Inferior parietal cortex (tissue), 1 donor: ENCODE measurements at regions not wholly inside any gene's neighbourhood (a gene's known extent, or its start where the extent isn't known, plus 50 kb on each side); places are given as distances from the start of the nearest gene placed in this dataset.

Experiments
- DNase-seq: peaks from one replicate; pipeline ENCODE4 v3.0.0-alpha.2; 2016; ENCODE audit errors: extremely low spot score

DNA sequence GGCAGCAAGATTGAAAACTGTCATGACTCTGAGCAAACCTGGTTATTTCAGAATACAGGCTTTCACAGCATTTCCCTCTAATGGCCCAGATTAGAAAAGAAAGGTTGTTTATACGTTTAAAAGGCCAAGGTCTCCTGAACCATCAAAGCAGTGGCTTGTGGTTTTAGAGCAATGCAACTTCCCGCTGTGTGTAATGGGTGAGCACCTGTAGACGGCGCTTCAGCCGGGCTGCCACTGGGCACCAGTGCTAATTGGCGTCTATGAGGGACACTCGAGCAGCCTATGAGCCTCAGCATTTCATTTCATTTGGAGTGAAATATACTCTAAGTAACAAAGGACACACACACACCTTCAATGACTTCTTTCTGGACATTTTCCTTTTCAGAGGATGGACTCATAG, 671.0 kb upstream of the FZD8 start:
- no peak for DNase-seq

DNA sequence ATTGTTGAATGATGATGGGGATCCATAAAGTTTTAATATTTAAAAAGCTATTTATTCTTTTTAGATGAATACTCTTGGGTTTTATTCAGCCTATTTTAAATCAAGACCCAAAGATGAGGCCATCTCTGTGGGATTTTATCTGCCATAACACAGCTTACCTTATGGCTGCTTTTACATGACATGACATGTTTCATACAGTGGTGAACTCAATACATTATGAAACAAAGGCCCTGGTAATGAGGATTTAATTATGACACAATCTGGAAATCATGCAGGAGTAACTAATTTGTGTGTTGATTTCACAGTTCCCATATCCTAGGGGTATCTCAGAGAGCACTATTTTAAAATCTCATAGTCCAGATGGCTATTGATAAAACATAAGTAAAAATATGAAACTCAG, 661.8 kb upstream of the FZD8 start:
- no peak for DNase-seq

DNA sequence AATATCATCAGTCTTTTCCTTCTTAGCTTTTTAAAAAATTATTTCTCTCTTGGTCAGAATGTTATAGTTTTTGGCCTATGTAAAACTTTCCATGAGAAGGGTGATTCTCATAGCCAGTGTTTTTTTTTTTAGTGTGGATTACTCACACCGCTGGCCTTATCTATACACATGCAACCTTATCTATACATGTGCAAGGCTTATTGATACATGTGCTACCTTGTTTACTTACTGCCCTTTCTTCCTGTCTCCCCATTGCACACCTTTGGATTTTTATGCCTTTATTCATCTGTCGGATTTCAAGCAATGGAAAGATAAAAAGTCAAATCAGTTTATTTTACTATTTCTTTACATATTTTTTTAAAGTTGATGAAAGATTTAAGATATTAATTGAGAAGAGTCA, 660.0 kb upstream of the FZD8 start:
- no peak for DNase-seq

DNA sequence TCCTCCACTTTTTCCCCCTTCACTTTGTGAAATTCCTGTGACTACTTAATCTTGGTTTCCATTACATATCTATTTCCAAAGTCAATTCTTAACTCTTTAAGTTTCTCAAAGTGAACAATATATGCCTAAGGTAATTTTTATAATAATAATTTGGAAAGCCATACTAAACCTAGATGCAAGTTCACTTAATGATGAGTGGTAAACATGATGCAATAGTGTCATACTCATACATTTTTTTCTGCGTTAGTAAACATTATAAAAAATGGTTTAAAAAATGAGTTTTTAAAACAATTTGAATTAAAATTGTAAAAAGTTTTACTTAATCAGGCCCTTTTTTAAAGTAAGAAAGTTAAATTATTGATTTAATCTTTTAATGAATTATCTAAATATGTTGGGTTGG, 659.4 kb upstream of the FZD8 start:
- DNase-seq = no peak

DNA sequence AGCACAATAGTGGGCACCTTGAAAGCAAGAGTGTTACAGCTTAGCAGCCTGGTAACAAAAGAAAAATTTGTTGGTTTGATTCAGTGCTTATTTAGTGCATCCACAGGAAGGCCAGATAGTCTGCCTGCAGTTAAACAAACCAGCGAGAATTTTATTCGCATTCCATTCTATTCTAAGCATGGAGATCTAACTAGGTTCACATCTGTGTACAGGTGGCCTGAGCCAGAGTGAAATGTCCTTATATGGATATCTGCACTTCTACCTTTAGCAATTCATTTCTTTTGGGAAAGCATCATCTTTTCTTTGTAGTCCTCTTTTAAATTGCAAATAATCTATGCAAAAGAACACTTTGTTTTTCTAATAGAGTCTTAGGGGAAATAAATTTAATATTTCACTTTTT, 659.0 kb upstream of the FZD8 start:
- no peak for DNase-seq

DNA sequence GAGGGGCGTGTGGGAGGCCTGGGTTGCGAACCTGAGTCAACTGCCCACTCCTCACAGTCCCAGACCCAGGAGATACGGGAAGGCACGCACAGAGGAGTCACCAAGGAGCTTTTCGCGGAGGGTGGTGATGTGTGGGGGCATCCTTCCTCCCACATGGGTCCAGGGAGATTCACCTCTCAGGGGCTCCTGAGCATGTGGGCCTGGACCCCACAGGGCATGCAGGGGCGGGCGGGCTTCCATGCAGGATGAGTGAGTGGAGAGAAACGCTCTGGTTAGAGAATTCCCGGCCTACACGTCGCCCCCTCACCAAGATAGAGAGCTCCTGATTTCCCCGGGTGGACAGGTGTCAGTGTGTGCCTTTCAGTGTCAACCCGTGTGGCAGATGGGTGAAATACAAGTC, 641.7 kb upstream of the FZD8 start:
- DNase-seq = no peak

DNA sequence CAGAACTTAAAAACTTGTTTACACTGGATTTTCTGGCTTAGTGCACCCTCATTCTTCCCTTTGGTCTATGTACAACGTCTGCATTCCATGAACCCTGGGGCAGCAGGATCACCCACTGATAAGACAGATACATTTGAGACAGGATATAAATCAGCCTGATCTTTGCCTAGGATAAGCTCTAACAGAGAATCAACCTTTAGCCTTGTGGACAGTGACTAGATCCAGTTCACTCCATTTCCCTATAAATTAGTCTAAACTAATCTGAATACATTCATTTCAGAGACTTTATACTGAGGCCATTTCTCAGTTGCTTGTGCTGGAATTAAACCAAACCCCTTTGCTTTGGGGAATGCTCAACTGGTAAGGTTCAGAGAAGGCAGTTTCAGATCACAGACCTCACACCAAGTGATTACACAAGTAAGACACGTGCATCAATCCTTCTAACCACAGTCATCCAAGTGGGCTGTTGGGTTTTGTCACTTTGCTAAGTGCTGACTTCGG, 639.8 kb upstream of the FZD8 start:
- DNase-seq = no peak

DNA sequence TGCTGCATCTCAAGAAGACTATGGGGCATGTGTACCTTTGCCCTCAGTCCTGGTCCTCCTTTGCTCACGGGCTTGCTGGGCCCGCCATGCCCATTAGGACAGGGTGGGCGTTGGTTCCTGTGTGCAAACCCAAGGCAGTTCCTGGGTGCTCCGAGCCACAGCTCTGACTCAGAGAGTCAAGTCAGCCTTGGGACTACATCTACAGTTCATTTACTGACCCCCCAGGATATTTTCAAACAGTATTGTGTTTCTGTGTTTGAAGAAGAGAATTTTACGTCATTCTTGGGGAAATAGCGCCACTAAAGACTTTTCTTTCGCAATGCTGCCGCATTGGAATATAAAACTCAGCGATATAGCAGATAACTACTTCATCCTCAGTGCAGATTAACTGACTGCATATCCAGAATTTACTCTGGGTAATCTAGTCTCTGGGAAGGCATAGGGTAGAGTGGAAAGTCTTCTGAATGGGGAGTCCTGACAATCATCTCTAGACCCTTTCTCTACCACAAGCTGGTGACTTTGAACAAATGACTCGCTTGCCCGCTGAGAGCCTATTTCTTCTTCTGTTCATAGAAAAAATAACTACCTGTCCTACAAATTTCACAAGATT, 638.9 kb upstream of the FZD8 start:
- no peak for DNase-seq

- DNase-seq = no peak
Observed at GRCh38 chr10:36280321-36280741, 638.2 kb upstream of the FZD8 start.

GRCh38 chr10:36278176-36278575, 636.1 kb upstream of the FZD8 start:
- DNase-seq = no peak

GRCh38 chr10:36277459-36277858, 635.4 kb upstream of the FZD8 start:
- no peak for DNase-seq

- DNase-seq = no peak
Observed at GRCh38 chr10:36271627-36272340, 629.7 kb upstream of the FZD8 start.

GRCh38 chr10:36269222-36269621, 627.1 kb upstream of the FZD8 start:
- DNase-seq = no peak

GRCh38 chr10:36266923-36267322, 624.8 kb upstream of the FZD8 start:
- DNase-seq = no peak

DNA sequence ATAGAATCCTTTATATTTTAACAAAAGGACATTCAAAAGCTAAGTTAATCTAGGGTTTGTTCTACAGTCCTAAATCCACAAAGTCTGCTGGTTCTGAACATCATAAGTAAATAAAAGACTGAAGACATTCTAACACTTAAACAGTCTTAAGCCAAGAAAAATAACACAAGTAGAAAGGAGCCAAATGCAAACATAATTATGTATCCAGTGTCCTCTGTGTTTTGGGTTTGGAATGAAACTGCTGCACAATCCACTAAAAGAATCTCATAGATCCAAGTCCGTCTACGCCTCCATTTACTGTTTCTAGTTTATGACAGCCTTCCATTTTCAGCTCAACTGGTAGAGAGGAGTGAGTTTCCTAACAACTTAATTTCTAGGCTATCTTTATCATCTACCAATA, 623.6 kb upstream of the FZD8 start:
- DNase-seq = no peak

DNA sequence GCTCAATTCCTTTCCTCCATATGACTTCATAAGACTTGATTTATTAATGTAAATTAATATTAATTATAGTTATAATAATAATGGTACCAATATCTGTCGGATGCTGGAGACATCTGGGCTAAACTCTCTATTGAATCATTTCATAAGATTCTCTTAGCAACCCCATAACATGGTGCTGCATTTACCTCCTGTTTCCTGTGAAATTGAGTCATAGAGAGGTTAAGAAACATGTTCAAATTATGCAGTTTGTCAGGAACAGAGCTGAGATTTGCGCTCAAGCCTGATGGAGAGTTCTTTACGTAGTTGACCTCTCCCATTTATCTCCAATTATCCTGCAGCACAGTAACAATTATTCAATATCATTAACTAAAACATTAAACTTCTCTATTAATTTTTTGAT, 621.8 kb upstream of the FZD8 start:
- DNase-seq = no peak

- no peak for DNase-seq
Observed at GRCh38 chr10:36256948-36257356, 614.9 kb upstream of the FZD8 start.

DNA sequence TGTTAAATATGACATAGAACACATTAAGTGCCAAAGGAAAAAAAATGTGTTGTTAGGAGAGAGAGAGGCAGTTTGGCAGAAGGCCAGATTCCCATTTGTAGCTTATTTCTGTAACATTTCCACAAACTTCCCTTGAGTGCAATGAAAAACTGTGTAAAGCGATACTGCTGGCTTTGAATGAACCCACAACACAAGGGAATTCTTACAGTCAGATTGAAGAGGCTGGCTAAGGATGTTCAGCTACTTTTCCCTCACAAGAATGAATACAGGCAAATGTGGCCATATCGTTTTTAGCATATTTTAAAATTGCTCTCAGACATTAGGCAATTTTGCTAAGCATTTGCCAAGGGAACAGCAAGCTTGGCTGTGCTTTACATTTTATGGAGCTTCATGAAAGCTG, 614.1 kb upstream of the FZD8 start:
- no peak for DNase-seq

DNA sequence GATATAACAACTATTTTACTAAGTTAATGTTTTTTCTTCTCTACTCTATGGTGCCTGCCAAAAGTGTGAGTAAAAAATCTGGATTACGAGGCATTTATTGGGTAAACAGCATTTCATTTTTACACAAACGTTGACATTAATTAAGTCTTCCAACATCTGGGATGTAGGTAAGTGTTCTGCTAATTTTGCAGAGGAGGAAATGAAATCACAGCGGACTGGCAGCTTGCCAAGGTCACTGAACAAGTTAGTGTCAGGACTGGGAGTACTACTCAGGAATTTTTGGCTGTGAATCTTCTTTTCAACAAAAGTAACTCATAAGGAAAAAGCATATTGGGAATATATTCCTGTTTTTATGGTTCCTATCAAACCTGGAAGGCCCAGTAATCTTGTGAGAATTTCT, 612.1 kb upstream of the FZD8 start:
- no peak for DNase-seq

GRCh38 chr10:36253731-36254130, 611.6 kb upstream of the FZD8 start:
- DNase-seq = no peak

- DNase-seq = no peak
Observed at GRCh38 chr10:36251068-36251467, 609.0 kb upstream of the FZD8 start.

DNA sequence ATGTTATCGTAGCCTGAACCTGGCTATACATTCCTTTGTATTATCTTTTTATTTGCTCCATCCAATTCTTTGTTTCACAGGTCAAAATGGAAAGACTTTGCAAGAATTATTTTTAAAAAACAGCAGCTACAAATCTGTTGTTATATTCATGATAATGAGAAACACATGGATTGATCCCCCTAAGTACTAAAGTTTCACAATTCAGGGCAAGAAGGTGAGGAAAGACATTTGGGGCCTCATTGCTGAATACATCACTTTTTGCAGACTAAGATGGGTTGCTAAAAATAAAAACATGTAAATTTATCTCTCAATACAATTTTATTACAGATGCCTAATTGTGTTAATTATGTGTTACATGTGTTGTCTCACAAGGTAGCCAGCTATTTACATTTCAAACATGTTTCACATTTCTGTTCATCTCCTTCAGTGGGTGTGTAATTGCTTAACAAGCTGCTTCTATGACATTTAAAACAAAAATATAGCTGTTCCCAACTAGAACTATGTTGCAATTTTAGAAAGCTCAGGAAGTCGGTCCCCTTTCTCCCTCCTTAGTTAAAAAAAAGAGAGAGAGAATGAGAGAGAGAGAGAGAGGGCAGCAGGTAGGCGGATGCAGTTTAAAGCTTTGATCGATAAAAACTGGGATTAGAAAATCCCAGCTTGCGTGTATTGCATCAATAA, 606.3 kb upstream of the FZD8 start:
- DNase-seq = no peak

GRCh38 chr10:36247478-36247877, 605.4 kb upstream of the FZD8 start:
- DNase-seq = no peak
